ENCODE measurements at regions not wholly inside any gene's neighbourhood (a gene's known extent, or its start where the extent isn't known, plus 50 kb on each side); places are given as distances from the start of the nearest gene placed in this dataset.
"Not testable (repeated sequence)": the region's sequence is repeated elsewhere in the genome, so short reads cannot be mapped to it uniquely, and the experiment has no call there.

DNA sequence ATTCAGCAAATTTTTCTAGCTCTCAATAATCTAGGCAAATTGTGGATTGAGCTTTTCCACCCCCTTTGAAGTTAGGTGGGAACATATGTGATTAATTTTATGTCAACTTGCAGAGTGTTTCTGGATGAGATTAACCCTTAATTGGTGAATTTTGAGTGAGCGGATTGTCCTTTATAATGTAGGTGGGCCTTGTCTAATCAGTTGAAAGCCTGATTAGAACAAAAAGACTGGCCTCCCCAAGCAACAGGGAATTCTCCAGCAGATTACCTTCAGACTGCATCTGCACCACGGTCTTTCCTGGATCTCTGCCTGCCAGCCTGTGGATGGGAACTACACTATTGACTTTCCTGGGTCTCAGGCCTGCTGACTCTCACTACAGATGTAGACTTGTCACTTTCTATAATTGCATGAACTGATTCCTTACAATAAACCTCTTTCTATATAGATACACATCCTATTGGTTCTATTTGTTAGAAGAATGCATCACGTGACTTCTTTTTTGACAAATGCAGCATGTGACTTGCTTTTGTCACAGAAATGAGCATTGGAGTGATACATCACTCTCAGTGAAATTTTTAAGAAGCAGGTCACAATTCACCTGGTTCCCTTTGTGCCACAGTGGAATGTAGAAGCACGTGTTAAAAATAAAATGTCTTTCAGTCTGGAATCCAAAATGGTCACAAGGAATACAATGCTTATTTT, 1038.3 kb downstream of the CDH11 start:
- CTCF ChIA-PET: no interaction called here

DNA sequence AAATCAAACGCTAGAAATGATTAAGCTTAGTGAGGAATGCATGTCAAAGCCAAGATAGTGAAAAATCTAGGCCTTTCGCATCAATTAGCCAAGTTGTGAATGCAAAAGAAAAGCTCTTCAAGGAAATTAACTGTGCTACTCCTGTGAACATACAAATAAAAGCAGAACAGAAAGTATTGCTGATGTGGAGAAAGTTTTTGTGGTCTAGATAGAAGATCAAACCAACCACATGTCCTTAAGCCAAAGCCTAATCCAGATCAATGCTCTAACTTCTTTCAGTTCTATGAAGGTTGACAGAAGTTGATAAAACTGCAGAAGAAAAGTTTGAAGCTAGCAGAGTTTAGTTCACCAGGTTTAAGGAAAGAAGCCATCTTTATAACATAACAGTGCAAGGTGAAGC, 1044.6 kb downstream of the CDH11 start:
- Mint-ChIP-seq H3K27ac (no peak overlapping the region), H3K4me3 (no peak overlapping the region), H3K9me3 (peaks cover 4% of the 10 kb centered on the region), H3K27me3 (no peaks in the 10 kb centered on the region), H3K36me3 (ENCODE audit: low read depth) (no peaks in the 10 kb centered on the region), H3K4me1 (no peaks in the 10 kb centered on the region)
- ChIA-PET CTCF (no interaction called here), POLR2A (no interaction called here)
- TF ChIP-seq, protein P1, sequence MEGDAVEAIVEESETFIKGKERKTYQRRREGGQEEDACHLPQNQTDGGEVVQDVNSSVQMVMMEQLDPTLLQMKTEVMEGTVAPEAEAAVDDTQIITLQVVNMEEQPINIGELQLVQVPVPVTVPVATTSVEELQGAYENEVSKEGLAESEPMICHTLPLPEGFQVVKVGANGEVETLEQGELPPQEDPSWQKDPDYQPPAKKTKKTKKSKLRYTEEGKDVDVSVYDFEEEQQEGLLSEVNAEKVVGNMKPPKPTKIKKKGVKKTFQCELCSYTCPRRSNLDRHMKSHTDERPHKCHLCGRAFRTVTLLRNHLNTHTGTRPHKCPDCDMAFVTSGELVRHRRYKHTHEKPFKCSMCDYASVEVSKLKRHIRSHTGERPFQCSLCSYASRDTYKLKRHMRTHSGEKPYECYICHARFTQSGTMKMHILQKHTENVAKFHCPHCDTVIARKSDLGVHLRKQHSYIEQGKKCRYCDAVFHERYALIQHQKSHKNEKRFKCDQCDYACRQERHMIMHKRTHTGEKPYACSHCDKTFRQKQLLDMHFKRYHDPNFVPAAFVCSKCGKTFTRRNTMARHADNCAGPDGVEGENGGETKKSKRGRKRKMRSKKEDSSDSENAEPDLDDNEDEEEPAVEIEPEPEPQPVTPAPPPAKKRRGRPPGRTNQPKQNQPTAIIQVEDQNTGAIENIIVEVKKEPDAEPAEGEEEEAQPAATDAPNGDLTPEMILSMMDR (IDR thresholded peaks at IDR 0.05): no peak
- DNase-seq (no peak), ATAC-seq (ENCODE audit: low read depth) (no peak)
- intact Hi-C loops (cut with micrococcal nuclease): no loop called here

More for the DNA sequence above, 1038.3 kb downstream of the CDH11 start:
- Mint-ChIP-seq H3K4me1 (no peaks in the 10 kb centered on the region), H3K4me3 (no peak overlapping the region), H3K27ac (no peak overlapping the region), H3K27me3 (no peaks in the 10 kb centered on the region), H3K9me3 (peaks cover 8% of the 10 kb centered on the region), H3K36me3 (ENCODE audit: low read depth) (no peaks in the 10 kb centered on the region)
- ATAC-seq (ENCODE audit: low read depth) (no peak), DNase-seq (no peak)
- POLR2A ChIA-PET: no interaction called here
- TF ChIP-seq, protein P1 (IDR thresholded peaks at IDR 0.05): no peak
- intact Hi-C loops (cut with micrococcal nuclease): no loop called here

DNA sequence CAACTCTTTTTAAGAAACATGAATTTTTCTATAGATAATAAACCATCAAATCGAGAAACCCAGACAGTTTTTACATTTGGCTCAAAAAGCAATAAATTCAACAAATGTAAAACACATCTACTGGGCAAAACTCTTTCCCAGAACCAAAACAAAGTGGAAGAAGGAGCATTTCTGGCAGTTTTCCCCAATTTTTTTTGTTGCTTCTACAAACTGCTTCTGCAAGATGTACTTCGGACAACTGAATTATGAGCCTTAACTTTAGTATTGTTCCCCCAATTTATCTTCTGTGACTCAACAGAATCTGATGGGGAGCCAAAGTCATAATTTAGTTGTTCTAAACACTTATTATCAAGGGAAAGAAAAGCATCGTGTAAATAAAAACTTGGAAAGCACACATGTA, 1047.2 kb downstream of the CDH11 start:
- CTCF ChIA-PET: no interaction called here
- intact Hi-C loops (cut with micrococcal nuclease): no loop called here
- Mint-ChIP-seq H3K36me3 (ENCODE audit: low read depth) (no peaks in the 10 kb centered on the region), H3K4me1 (no peaks in the 10 kb centered on the region), H3K4me3 (no peak overlapping the region), H3K9me3 (peaks cover 4% of the 10 kb centered on the region), H3K27me3 (no peaks in the 10 kb centered on the region), H3K27ac (no peak overlapping the region)
- POLR2A ChIA-PET: no interaction called here
- ATAC-seq (ENCODE audit: low read depth) (no peak), DNase-seq (no peak)
- TF ChIP-seq, protein P1 (IDR thresholded peaks at IDR 0.05): no peak

- H3K27ac Mint-ChIP-seq; H3K27me3 Mint-ChIP-seq; intact Hi-C loops (cut with micrococcal nuclease); H3K36me3 Mint-ChIP-seq (ENCODE audit: low read depth); H3K9me3 Mint-ChIP-seq; ATAC-seq (ENCODE audit: low read depth); DNase-seq; H3K4me3 Mint-ChIP-seq; CTCF ChIA-PET; POLR2A ChIA-PET; H3K4me1 Mint-ChIP-seq: not testable (repeated sequence)
Observed at GRCh38 chr16:64072131-64072730, 1049.6 kb downstream of the CDH11 start.

DNA sequence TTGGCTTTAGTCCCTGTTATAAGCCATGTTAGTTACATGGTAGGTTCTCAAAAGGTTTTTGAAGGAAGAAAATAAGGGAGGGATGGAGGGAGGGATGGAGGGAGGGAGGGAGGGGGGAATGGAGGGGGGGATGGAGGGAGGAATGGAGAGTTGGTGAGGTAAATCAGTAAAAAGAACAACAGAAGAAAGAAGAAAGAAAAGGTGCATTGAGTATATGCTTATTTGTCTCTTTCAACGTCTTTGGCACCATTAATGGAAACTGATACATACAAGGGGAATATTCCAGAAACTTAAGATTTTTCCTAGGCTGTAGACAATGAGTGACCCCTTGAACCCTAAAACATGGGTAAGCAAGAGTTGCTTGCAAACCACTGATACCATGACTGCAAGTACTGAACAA, 1056.3 kb downstream of the CDH11 start:
- ATAC-seq (ENCODE audit: low read depth): no peak
- ChIA-PET POLR2A (no interaction called here), CTCF (no interaction called here)
- Mint-ChIP-seq H3K27ac (no peak overlapping the region), H3K27me3 (no peaks in the 10 kb centered on the region), H3K4me1 (no peaks in the 10 kb centered on the region), H3K9me3 (peaks cover 10% of the 10 kb centered on the region), H3K36me3 (ENCODE audit: low read depth) (no peaks in the 10 kb centered on the region), H3K4me3 (no peak overlapping the region)
- no peak for DNase-seq
- TF ChIP-seq, protein P1 (IDR thresholded peaks at IDR 0.05): no peak
- intact Hi-C loops (cut with micrococcal nuclease): no loop called here

Measured in activated B cell treated with CpG ODN at 0.5 μM for 24 hours (primary cell).